ENCODE measurements at regions not wholly inside any gene's neighbourhood (a gene's known extent, or its start where the extent isn't known, plus 50 kb on each side); places are given as distances from the start of the nearest gene placed in this dataset.

DNA sequence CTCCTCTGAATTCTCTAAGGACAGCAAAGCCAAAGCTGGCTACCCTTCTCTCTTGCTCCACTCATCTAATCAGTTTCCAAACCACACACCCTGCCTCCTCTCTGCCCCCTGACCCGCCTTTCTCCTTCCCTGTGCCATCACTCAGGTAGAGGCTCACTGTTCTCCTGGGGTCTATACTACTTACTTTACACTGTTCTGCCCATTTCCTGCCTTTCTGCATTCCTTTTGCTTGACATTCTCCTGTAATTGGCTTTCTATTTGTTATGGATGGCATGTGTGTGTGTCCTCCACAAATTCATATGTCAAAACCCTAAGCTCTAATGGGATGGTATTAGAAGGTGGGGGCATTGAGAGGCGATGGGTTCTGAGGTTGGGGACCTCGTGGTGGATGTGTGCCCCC is 675.2 kb upstream of the ID2 start:
- FAIRE-seq (no peak), DNase-seq (no peak), ATAC-seq (no peak)
- no peaks in the 10 kb centered on the region for H3K36me3 ChIP-seq
- H3K9me3 ChIP-seq = no peaks in the 10 kb centered on the region
- no peaks in the 10 kb centered on the region for H3K27me3 ChIP-seq
- WGBS, 2 donors = 73 to 78% methylated on average over 3 of the region's 3 CpGs
- H3K4me3 ChIP-seq = no peak overlapping the region
- intact Hi-C loops (cut with DNase I) = no loop called here
- H3K4me1 ChIP-seq = peaks cover 0 to 6% (median 0%) of the 10 kb centered on the region in 3 donors
- no peak overlapping the region for H3K27ac ChIP-seq
- TF ChIP-seq, protein P1, sequence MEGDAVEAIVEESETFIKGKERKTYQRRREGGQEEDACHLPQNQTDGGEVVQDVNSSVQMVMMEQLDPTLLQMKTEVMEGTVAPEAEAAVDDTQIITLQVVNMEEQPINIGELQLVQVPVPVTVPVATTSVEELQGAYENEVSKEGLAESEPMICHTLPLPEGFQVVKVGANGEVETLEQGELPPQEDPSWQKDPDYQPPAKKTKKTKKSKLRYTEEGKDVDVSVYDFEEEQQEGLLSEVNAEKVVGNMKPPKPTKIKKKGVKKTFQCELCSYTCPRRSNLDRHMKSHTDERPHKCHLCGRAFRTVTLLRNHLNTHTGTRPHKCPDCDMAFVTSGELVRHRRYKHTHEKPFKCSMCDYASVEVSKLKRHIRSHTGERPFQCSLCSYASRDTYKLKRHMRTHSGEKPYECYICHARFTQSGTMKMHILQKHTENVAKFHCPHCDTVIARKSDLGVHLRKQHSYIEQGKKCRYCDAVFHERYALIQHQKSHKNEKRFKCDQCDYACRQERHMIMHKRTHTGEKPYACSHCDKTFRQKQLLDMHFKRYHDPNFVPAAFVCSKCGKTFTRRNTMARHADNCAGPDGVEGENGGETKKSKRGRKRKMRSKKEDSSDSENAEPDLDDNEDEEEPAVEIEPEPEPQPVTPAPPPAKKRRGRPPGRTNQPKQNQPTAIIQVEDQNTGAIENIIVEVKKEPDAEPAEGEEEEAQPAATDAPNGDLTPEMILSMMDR (IDR thresholded peaks at IDR 0.05) = no peak

DNA sequence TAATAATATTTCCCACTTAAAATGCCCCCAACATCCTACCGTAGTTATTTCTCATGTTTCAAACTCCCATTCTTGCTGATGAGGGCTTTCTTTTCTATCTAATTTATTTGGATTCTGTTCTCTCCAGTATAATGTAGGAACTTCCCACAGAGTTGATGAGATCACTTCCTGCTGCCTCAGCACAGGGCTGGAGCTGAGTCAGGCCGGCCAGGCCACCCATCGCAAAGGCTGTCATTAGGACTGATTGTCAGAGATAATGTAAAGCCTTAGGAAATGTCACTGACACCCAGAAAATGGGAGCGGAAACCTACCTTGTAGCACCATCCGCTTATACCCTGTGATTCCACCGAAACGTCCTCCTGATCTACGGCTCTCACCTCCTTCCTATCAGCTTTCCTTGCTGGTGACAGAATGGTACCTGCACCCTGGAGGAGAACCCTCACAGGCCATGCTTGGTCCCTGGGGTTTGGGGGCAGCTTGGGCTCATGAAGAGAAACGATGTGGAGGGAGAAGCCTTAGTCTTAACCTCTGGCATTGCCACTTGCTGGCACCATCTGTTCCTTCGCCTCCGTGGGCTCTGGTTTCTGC is 672.8 kb upstream of the ID2 start:
- FAIRE-seq = no peak
- Histone ChIP-seq H3K4me3 (no peak overlapping the region), H3K4me1 (peaks cover 0 to 3% (median 0%) of the 10 kb centered on the region in 3 donors), H3K36me3 (no peaks in the 10 kb centered on the region), H3K27me3 (no peaks in the 10 kb centered on the region), H3K27ac (no peak overlapping the region), H3K9me3 (no peaks in the 10 kb centered on the region)
- 88 to 90% methylated on average over 11 of the region's 11 CpGs for WGBS, 2 donors
- intact Hi-C loops (cut with DNase I) = no loop called here
- no peak for DNase-seq
- ATAC-seq = peak in 1 of 4 donors; percentile 60
- TF ChIP-seq, protein P1 (IDR thresholded peaks at IDR 0.05) = no peak

DNA sequence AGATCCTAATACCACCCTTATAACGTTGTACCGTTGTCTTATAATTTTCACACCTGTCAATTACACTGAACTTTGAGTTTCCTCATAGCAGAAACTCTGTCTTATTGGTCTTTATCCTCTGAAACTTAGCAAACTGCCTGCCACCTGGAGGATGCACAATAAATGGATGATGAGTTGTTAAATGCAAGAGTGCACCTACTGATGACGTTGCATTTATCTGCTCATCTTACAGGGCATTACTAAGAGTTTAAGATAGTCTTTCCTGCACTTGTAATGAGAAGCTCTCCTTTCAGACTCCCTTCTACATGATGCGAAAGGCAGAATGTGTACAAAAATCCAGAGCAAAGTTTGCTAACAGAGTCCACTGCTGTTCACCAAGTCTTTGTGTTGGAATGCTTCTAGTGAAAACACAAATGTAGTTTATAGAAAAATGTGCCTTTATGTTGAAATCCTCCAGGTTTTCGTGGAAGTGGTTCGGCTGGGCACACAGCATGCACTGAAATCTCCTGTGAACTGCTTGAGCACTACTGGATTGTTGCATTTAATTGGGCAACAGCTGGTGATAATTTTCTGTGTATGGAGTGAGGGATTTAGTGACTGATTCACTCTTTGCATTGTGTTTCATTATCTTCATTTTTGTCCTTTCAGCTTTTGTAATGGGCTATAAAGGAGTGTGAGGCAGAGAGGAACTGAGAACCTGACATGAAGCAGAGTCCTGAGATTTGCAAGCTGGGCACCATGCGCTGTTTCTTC is 665.8 kb upstream of the ID2 start:
- ATAC-seq (no peak), FAIRE-seq (no peak), DNase-seq (no peak)
- H3K4me1 ChIP-seq = no peaks in the 10 kb centered on the region
- intact Hi-C loops (cut with DNase I) = no loop called here
- WGBS, 2 donors = 67 to 81% methylated on average over 7 of the region's 7 CpGs
- no peak overlapping the region for H3K4me3 ChIP-seq
- no peaks in the 10 kb centered on the region for H3K27me3 ChIP-seq
- no peaks in the 10 kb centered on the region for H3K9me3 ChIP-seq
- TF ChIP-seq, protein P1 (IDR thresholded peaks at IDR 0.05) = no peak
- no peaks in the 10 kb centered on the region for H3K36me3 ChIP-seq
- no peak overlapping the region for H3K27ac ChIP-seq

DNA sequence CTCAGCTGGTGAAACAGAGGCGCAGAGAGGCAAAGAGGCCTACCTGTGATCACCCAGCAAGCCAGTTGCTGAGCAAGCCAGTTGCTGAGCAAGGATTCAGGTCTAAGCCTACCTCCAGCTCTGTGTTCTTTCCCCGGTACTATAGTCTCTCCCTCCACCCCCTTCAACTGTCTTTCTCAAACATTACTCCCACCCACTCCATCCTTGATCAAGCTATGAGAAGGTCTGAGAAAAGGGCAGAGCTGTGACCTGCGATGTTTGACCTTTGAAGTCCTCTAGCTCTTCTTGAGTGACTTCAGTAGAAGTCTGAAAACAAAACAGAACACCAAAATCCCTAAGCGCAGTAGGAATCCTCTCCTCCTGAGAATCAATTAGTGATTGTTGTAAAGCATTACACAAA is 665.2 kb upstream of the ID2 start:
- intact Hi-C loops (cut with DNase I) = no loop called here
- 92 to 93% methylated on average over 4 of the region's 4 CpGs for WGBS, 2 donors
- Histone ChIP-seq H3K36me3 (no peaks in the 10 kb centered on the region), H3K27me3 (no peaks in the 10 kb centered on the region), H3K4me1 (no peaks in the 10 kb centered on the region), H3K27ac (no peak overlapping the region), H3K9me3 (no peaks in the 10 kb centered on the region), H3K4me3 (no peak overlapping the region)
- no peak for DNase-seq
- TF ChIP-seq, protein P1 (IDR thresholded peaks at IDR 0.05) = no peak
- no peak for FAIRE-seq
- ATAC-seq = no peak

DNA sequence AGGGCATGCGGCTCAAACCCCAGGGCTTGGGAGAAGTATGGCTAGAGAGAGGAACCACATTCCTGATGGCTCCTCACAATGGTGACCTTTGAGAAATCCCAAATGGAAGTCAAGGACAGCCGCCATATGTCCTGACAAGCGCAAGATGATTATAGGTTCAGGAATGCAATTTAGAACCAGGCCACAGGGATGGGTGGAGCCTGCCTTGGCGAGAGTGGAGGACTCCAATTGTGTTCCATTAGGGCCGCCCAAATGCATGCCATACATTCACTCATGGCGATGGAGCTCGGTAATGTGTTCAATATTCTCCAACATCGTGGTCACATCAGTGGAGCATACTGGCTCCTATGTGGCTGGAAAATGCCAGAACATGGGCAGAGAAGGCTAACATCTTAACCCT is 662.9 kb upstream of the ID2 start:
- whole genome bisulfite sequencing, 2 donors = 94 to 97% methylated on average over 8 of the region's 8 CpGs
- no peak for ATAC-seq

More for the DNA sequence above, 662.9 kb upstream of the ID2 start:
- Histone ChIP-seq H3K27me3 (no peaks in the 10 kb centered on the region), H3K36me3 (no peaks in the 10 kb centered on the region), H3K9me3 (no peaks in the 10 kb centered on the region), H3K4me1 (no peaks in the 10 kb centered on the region), H3K27ac (no peak overlapping the region), H3K4me3 (no peak overlapping the region)
- TF ChIP-seq, protein P1 (IDR thresholded peaks at IDR 0.05) = no peak
- intact Hi-C loops (cut with DNase I) = no loop called here
- DNase-seq = no peak
- no peak for FAIRE-seq
